ENCODE measurements at regions not wholly inside any gene's neighbourhood (a gene's known extent, or its start where the extent isn't known, plus 50 kb on each side); places are given as distances from the start of the nearest gene placed in this dataset.
A peak's percentile ranks its signal among the peaks of the same experiment; 100 is the strongest.
"Not testable (repeated sequence)": the region's sequence is repeated elsewhere in the genome, so short reads cannot be mapped to it uniquely, and the experiment has no call there.

DNA sequence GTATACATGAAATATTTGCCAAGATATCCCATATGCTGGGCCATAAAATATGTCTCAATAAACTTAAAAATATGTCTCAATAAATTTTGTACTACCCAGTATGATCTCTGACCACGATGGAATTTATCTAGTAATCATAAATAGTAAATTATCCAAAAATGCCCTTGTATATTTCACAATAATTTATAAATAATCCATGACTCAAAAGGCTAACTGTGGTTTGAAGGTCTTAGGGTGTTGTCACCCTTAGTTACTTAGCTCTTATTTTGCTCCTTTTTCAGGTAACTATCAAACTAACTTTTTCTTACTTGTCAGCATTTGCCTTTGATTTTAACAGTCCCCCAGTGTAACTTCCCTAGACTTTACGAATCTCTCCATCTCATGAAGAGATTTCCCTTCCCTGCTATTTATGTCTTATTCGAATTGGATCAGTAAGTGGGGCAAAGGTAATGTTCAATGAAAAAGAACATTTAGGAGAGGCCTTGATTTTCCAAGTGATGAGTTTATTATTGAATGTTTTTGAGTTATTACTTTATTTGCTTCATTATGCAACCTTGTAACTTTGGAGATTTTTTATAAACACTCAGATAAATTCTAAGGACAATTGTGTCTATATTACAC lies 109.0 kb upstream of the THBS2 start:
- no peak overlapping the region for H3K4me3 ChIP-seq (ENCODE audit: low read depth, low read length)
- TF ChIP-seq, protein P1, sequence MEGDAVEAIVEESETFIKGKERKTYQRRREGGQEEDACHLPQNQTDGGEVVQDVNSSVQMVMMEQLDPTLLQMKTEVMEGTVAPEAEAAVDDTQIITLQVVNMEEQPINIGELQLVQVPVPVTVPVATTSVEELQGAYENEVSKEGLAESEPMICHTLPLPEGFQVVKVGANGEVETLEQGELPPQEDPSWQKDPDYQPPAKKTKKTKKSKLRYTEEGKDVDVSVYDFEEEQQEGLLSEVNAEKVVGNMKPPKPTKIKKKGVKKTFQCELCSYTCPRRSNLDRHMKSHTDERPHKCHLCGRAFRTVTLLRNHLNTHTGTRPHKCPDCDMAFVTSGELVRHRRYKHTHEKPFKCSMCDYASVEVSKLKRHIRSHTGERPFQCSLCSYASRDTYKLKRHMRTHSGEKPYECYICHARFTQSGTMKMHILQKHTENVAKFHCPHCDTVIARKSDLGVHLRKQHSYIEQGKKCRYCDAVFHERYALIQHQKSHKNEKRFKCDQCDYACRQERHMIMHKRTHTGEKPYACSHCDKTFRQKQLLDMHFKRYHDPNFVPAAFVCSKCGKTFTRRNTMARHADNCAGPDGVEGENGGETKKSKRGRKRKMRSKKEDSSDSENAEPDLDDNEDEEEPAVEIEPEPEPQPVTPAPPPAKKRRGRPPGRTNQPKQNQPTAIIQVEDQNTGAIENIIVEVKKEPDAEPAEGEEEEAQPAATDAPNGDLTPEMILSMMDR (IDR thresholded peaks at IDR 0.05; ENCODE audit: insufficient read depth, low read length), result no peak
- DNase-seq (ENCODE audit: low read depth), result no peak

DNA sequence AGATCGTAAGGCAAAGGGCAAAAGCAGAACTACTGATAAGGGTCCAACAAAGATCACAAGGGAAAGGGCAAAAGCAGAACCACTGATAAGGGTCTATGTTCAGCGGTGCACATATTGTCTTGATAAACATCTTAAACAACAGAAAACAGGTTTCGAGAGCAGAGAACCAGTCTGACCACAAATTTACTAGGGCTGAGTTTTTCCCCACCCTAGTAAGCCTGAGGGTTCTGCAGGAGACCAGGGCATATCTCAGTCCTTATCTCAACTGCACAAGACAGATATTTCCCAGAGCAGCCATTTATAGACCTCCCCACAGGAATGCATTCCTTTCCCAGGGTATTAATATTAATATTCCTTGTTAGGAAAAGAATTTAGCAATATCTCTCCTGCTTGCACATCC lies 101.4 kb upstream of the THBS2 start:
- DNase-seq (ENCODE audit: low read depth); H3K4me3 ChIP-seq (ENCODE audit: low read depth, low read length): not testable (repeated sequence)

DNA sequence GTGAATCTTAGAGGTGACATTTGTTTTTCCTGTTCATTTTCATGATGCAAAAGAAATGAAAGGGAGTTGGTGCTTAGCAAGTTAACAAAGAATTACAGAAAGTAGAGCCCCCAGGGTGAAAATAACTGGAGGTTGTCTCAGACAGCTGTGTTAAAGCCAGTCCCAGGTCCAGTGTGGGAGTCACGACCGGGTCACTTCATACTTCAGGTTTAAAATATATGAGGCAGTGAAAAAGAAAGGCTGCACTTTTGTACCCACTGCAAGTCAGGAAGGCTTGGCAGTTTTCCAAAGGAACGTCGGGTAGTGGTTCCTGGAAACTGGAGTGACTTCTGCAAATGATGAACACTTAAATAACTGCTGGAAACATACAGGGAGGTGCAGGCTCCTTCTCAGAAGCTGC lies 91.5 kb upstream of the THBS2 start:
- H3K4me3 ChIP-seq (ENCODE audit: low read depth, low read length), result no peak overlapping the region
- TF ChIP-seq, protein P1 (IDR thresholded peaks at IDR 0.05; ENCODE audit: insufficient read depth, low read length), result no peak
- no peak for DNase-seq (ENCODE audit: low read depth)

DNA sequence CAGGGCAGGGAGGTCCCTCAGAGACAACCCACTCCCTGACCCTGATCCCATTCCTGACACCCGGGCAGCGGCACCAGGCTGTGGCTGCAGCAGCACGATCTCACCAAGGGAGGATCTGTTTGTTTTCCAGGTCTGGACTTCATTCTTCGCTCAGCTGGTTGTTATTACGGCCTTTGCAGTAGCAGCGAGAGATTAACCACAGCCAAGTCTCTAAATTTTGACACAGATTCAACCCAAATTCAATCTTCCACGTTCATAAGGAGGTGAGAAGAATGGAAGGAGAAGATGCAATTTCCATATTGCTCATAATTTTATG lies 91.1 kb upstream of the THBS2 start:
- H3K4me3 ChIP-seq (ENCODE audit: low read depth, low read length), result no peak overlapping the region
- TF ChIP-seq, protein P1 (IDR thresholded peaks at IDR 0.05; ENCODE audit: insufficient read depth, low read length), result no peak
- DNase-seq (ENCODE audit: low read depth), result peak; percentile 45

DNA sequence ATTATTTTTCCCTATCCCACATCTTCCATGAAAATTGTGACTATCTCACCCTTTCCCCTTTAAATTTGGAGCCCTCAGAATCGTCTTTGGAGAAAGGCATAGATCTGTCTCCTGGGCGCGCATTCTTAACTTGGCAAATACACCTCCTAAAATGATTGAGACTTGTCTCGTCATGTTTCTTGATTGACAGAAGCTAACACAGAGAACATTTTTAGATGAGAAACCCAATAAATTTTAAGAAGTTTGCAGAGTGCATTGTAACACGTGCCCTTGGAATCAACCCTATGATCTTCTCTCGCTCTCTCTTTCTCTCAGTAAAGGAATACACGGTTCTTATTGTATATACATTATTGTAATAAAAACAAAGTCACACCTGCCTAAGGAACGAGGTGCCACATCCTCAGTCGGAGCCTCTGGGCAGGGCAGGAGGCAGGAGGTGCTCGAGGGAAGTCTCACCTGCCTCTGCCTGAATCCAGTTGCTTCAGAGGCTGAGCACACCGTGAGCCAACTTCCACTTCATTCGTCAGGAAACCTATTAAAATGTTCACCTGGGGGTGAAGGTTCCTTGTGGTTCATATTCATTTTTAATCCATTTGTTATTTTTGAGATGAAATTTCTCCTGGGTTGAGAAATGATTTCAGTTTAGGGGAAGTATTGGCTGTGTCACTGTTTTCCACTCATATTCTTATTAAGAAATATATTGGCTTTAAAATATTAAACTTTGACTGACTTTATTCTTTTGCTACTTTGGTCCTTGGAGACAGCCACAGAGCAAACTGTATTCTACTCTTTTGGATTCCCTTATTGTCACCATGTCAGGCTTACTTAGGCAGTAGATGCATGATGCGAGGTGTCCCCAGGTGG lies 90.5 kb upstream of the THBS2 start:
- TF ChIP-seq, protein P1 (IDR thresholded peaks at IDR 0.05; ENCODE audit: insufficient read depth, low read length), result no peak
- no peak overlapping the region for H3K4me3 ChIP-seq (ENCODE audit: low read depth, low read length)
- no peak for DNase-seq (ENCODE audit: low read depth)

DNA sequence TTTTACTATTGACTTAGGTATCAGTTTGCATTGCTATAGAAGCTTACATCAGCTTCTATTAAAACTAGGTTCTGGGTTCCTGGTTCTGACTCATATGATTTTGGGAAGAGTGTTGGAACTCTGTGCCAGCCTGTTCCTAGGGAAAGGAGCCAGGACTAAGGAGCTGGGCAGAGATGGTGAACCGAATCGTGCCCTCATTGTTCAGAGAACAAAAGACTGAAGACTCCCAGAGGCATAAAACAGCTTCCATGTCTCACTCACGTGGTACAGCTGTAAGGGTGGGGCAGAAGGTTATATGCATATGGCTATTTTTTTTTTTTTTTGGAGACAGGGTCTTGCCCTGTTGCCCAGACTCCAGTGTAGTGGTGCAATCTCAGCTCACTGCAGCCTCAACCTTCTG lies 89.1 kb upstream of the THBS2 start:
- DNase-seq (ENCODE audit: low read depth), result peak; percentile 19
- TF ChIP-seq, protein P1 (IDR thresholded peaks at IDR 0.05; ENCODE audit: insufficient read depth, low read length), result no peak
- H3K4me3 ChIP-seq (ENCODE audit: low read depth, low read length), result no peak overlapping the region

DNA sequence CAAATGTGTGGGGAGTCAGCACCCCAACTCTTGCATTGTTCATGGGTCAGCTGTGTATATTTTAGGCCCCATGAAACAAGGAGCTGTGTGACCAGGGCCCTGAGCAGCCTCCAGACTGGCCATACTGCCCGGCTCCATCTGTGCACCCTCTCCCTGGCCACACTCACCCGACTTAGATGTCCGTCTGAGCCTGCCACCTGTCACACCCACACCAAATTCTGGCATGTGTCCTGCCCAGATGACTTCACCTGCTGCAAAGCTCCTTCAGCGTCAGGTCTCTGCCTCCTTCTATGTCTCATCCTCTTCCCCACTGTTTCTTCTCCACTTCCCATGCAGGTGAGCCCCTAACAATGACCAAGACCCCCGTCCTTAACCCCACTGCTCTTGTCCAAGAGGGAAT lies 88.1 kb upstream of the THBS2 start:
- TF ChIP-seq, protein P1 (IDR thresholded peaks at IDR 0.05; ENCODE audit: insufficient read depth, low read length), result no peak
- DNase-seq (ENCODE audit: low read depth), result no peak
- H3K4me3 ChIP-seq (ENCODE audit: low read depth, low read length), result no peak overlapping the region
